Lower leg skin (tissue), 4 donors: ENCODE measurements at regions not wholly inside any gene's neighbourhood (a gene's known extent, or its start where the extent isn't known, plus 50 kb on each side); places are given as distances from the start of the nearest gene placed in this dataset.

ENCODE experiments used
- DNase-seq, 2 donors: peaks; one replicate each; pipeline ENCODE4 v3.0.0-alpha.2; 2019; ENCODE audit warnings: low spot score in 2 of 2
- H3K4me3 ChIP-seq: fragments of 200-600 bp; sonication (generic); 2 replicates; pipeline ENCODE4 v1.5.1; 2017; ENCODE audit warnings: mild to moderate bottlenecking, low read depth; ENCODE audit not compliant: poor library complexity, severe bottlenecking
- CTCF ChIP-seq, 3 donors: fragments of 450-650 bp; IDR thresholded peaks; one replicate each; pipeline ENCODE4 v1.5.1; 2016; ENCODE audit warnings: antibody characterized with exemption in 3 of 3, mild to moderate bottlenecking in 3 of 3, moderate library complexity in 2 of 3
- POLR2A ChIP-seq, 2 donors: fragments of 450-650 bp; IDR thresholded peaks; one replicate each; pipeline ENCODE4 v1.6.1; 2016 to 2017; ENCODE audit warnings: antibody characterized with exemption in 2 of 2, mild to moderate bottlenecking in 1 of 2, moderate library complexity in 1 of 2
- WGBS, 2 donors: methylation state at CpG; one replicate each; pipeline ENCODE4 v1.1.5; 2018; 5-methylcytosine and 5-hydroxymethylcytosine counted together
- intact Hi-C: fragments of 100-400 bp; cut with DNase I; formaldehyde crosslinking; loops from one replicate; pipeline ENCODE4 v1.15.0; 2023; ENCODE audit warnings: low total_unique reads

GRCh38 chr2:81672923-81673322, 1368.4 kb upstream of the LRRTM1 start:
- intact Hi-C loops, result loop anchor here (5.0 kb wide), 1 partner anchor 1094 kb away; no protein-coding TSS in a partner anchor
- DNase-seq, result no peak
- TF ChIP-seq POLR2A (IDR thresholded peaks at IDR 0.05), result no peak
- no peak for TF ChIP-seq CTCF (IDR thresholded peaks at IDR 0.05)
- H3K4me3 ChIP-seq, result no peak overlapping the region

- intact Hi-C loops, result loop anchor here (5.0 kb wide), 1 partner anchor 1095 kb away; no protein-coding TSS in a partner anchor
- no peak for DNase-seq
- no peak overlapping the region for H3K4me3 ChIP-seq
- no peak for TF ChIP-seq CTCF (IDR thresholded peaks at IDR 0.05)
- no peak for TF ChIP-seq POLR2A (IDR thresholded peaks at IDR 0.05)
- 43 to 46% methylated on average over 5 of the region's 5 CpGs for WGBS, 2 donors
Observed at GRCh38 chr2:81672516-81672915, 1368.0 kb upstream of the LRRTM1 start.

- TF ChIP-seq POLR2A (IDR thresholded peaks at IDR 0.05) (no peak), CTCF (IDR thresholded peaks at IDR 0.05) (no peak)
- DNase-seq, result no peak
- WGBS, 2 donors, result 85 to 94% methylated on average over 1 of the region's 1 CpG
Observed at GRCh38 chr2:81670885-81671284, 1366.3 kb upstream of the LRRTM1 start.

GRCh38 chr2:81661081-81661480, 1356.5 kb upstream of the LRRTM1 start:
- WGBS, 2 donors, result 83 to 89% methylated on average over 3 of the region's 3 CpGs
- H3K4me3 ChIP-seq, result no peak overlapping the region
- DNase-seq, result no peak
- intact Hi-C loops, result no loop called here
- no peak for TF ChIP-seq CTCF (IDR thresholded peaks at IDR 0.05)
- no peak for TF ChIP-seq POLR2A (IDR thresholded peaks at IDR 0.05)

More at GRCh38 chr2:81670885-81671284, 1366.3 kb upstream of the LRRTM1 start:
- no peak overlapping the region for H3K4me3 ChIP-seq
- intact Hi-C loops, result loop anchor here (5.0 kb wide), 1 partner anchor 1096 kb away; no protein-coding TSS in a partner anchor

- no peak for TF ChIP-seq CTCF (IDR thresholded peaks at IDR 0.05)
- no peak for TF ChIP-seq POLR2A (IDR thresholded peaks at IDR 0.05)
- no peak for DNase-seq
- no peak overlapping the region for H3K4me3 ChIP-seq
- WGBS, 2 donors, result 66 to 67% methylated on average over 4 of the region's 4 CpGs
- intact Hi-C loops, result no loop called here
Observed at GRCh38 chr2:81658227-81658626, 1353.7 kb upstream of the LRRTM1 start.
